ENCODE measurements at regions not wholly inside any gene's neighbourhood (a gene's known extent, or its start where the extent isn't known, plus 50 kb on each side); places are given as distances from the start of the nearest gene placed in this dataset.
"Not testable (repeated sequence)": the region's sequence is repeated elsewhere in the genome, so short reads cannot be mapped to it uniquely, and the experiment has no call there.

DNA sequence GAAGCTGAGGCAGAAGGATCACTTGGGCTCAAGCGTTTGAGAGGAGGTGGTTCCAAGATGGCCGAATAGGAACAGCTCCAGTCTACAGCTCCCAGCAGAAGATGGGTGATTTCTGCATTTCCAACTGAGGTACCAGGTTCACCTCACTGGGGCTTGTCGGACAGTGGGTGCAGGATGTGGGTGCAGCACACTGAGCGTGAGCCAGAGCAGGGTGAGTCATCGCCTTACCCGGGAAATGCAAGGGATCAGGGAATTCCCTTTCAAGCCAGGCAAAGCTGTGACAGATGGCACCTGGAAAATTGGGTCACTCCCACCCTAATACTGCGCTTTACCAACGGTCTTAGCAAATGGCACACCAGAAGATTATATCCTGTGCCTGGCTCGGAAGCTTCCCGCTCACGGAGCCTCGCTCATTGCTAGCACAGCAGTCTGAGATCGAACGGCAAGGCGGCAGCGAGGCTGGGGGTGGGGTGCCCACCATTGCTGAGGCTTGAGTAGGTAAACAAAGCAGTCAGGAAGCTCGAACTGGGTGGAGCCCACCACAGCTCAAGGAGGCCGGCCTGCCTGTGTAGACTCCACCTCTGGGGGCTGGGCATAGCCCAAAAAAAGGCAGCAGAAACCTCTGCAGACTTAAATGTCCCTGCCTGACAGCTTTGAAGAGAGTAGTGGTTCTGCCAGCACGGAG lies 482.6 kb upstream of the DAB2 start:
- TF ChIP-seq BHLHE40 (IDR thresholded peaks at IDR 0.05; ENCODE audit: borderline replicate concordance); SUZ12 (IDR thresholded peaks at IDR 0.05): not testable (repeated sequence)
